K562 (cell line): ENCODE measurements at regions not wholly inside any gene's neighbourhood (a gene's known extent, or its start where the extent isn't known, plus 50 kb on each side); places are given as distances from the start of the nearest gene placed in this dataset.

ENCODE experiments used
- ATAC-seq: fragments of 200-7000 bp; cut with Tn5 transposase; 3 replicates; pipeline ENCODE4 v1.9.1; 2020; ENCODE audit warnings: moderate library complexity
- BruUV-seq: library from RNA; stranded (reverse); fragments of 400-500 nt; replicated peaks from 2 replicates; lab custom pipeline; 2021; lab: Mats Ljungman, UMichigan
- CTCF ChIA-PET: fragments of 300-600 bp; formaldehyde crosslinking; extraction: SDS; loops from one replicate; lab custom pipeline; 2021; ENCODE audit warnings: low intra/inter-chr PET ratio; lab: Yijun Ruan, JAX
- POLR2A ChIA-PET: fragments of 300-600, 350-650 bp; sonication (Branson Sonifier 250); formaldehyde crosslinking; extraction: SDS; loops from one replicate; lab custom pipeline; 2021; ENCODE audit warnings: antibody characterized with exemption, inconsistent platforms; lab: Yijun Ruan, JAX
- DNase-seq, 4 experiments: peaks; one replicate each; pipeline versions ENCODE4 v3.0.0 to v3.0.0-alpha.2; 2011 to 2018; ENCODE audit warnings: low spot score in 3 of 4, mixed read lengths in 3 of 4; ENCODE audit errors: extremely low read depth in 1 of 4
- FAIRE-seq: peaks from 2 replicates; lab custom pipeline; 2011; peaks lifted over from hg19 to GRCh38; lab: Jason Lieb, UNC
- H2AFZ ChIP-seq: 2 replicates; pipeline ENCODE4 v1.6.0; 2011; ENCODE audit warnings: low read depth, low read length, control low read depth, inconsistent platforms
- H3K27ac ChIP-seq: fragments of 200-600 bp; 3 replicates; pipeline ENCODE4 v1.8.0; 2011; ENCODE audit warnings: low read depth, mild to moderate bottlenecking, control low read depth, inconsistent platforms, low read length, moderate library complexity, mixed read lengths; ENCODE audit errors: extremely low read depth
- H3K27me3 ChIP-seq, 2 experiments: fragments of 300-600 bp in 1 of 2; 2 replicates in 1 of 2; 3 replicates in 1 of 2; pipeline versions ENCODE4 v1.6.0 to v1.8.0; 2011; ENCODE audit warnings: inconsistent platforms in 2 of 2, low read length in 2 of 2, mild to moderate bottlenecking in 1 of 2, mixed read lengths in 1 of 2, moderate library complexity in 1 of 2; ENCODE audit not compliant: control insufficient read depth in 2 of 2, insufficient read depth in 2 of 2
- H3K36me3 ChIP-seq: fragments of 300-600 bp; 3 replicates; pipeline ENCODE4 v1.8.0; 2011; ENCODE audit warnings: mild to moderate bottlenecking, low read length, inconsistent platforms; ENCODE audit not compliant: control insufficient read depth, insufficient read depth
- H3K4me1 ChIP-seq, 2 experiments: fragments of 200-600 bp in 1 of 2; replicated peaks in 1 of 2; 2 replicates in 1 of 2; 3 replicates in 1 of 2; pipeline versions ENCODE4 v1.5.1 to v1.8.0; 2011; ENCODE audit warnings: inconsistent platforms in 2 of 2, low read length in 2 of 2, mild to moderate bottlenecking in 1 of 2, mixed read lengths in 1 of 2, moderate library complexity in 1 of 2; ENCODE audit not compliant: control insufficient read depth in 2 of 2, insufficient read depth in 2 of 2
- H3K4me2 ChIP-seq: 2 replicates; pipeline ENCODE4 v1.6.1; 2011; ENCODE audit warnings: low read length, control low read depth, inconsistent platforms, mixed read lengths; ENCODE audit not compliant: insufficient read depth
- H3K4me3 ChIP-seq: fragments of 200-600 bp; sonication (generic), shearing (Covaris generic); 2 replicates; pipeline ENCODE4 v1.5.1; 2016; ENCODE audit warnings: control low read depth, inconsistent platforms
- H3K79me2 ChIP-seq: fragments of 200-600 bp; 3 replicates; pipeline ENCODE4 v1.8.0; 2011; ENCODE audit warnings: low read length, inconsistent platforms; ENCODE audit not compliant: control insufficient read depth, insufficient read depth
- H3K9ac ChIP-seq, 2 experiments: 2 replicates each; pipeline versions ENCODE4 v1.6.0 to v1.6.1; 2011; ENCODE audit warnings: low read depth in 2 of 2, low read length in 2 of 2, control low read depth in 1 of 2, inconsistent platforms in 1 of 2, mild to moderate bottlenecking in 1 of 2, mixed read lengths in 1 of 2; ENCODE audit not compliant: insufficient read depth in 1 of 2
- H3K9me1 ChIP-seq: one replicate; pipeline ENCODE4 v1.6.0; 2011; ENCODE audit warnings: inconsistent platforms, mild to moderate bottlenecking, low read length, moderate library complexity; ENCODE audit not compliant: control insufficient read depth, insufficient read depth
- H3K9me3 ChIP-seq: replicated peaks from 2 replicates; pipeline ENCODE4 v1.5.1; 2011; ENCODE audit warnings: low read depth, low read length, inconsistent platforms; ENCODE audit not compliant: control insufficient read depth, insufficient read depth
- H4K20me1 ChIP-seq: replicated peaks from 2 replicates; pipeline ENCODE4 v1.6.1; 2011; ENCODE audit warnings: low read length, inconsistent platforms, mixed read lengths; ENCODE audit not compliant: control insufficient read depth, insufficient read depth
- CBX5 ChIP-seq: IDR thresholded peaks from 2 replicates; pipeline ENCODE4 v1.6.1; 2014; ENCODE audit warnings: low read depth, borderline replicate concordance
- DIDO1 ChIP-seq: fragments of 450-650 bp; IDR thresholded peaks from 2 replicates; pipeline ENCODE4 v1.6.1; 2016; ENCODE audit warnings: low read depth, missing biosample characterization, missing genetic modification characterization
- MBD1 ChIP-seq: fragments of 250-450 bp; sonication (Bioruptor Pico); IDR thresholded peaks from 2 replicates; pipeline ENCODE4 v1.8.0; 2022; ENCODE audit warnings: inconsistent platforms
- MTA3 ChIP-seq: fragments of 450-650 bp; formaldehyde crosslinking; IDR thresholded peaks from 2 replicates; pipeline ENCODE4 v1.6.1; 2017; ENCODE audit warnings: mild to moderate bottlenecking, borderline replicate concordance
- NR3C1 ChIP-seq: sonication (generic); formaldehyde crosslinking; IDR thresholded peaks from 2 replicates; pipeline ENCODE4 v1.8.1; 2022; ENCODE audit warnings: missing genetic modification reagents
- SNRNP70 ChIP-seq: fragments of 200-400 bp; formaldehyde crosslinking; optimal IDR thresholded peaks from 2 replicates; pipeline ENCODE3; 2017; ENCODE audit warnings: low read depth, low read length
- ZNF395 ChIP-seq: fragments of 200-800 bp; sonication (Bioruptor generic); IDR thresholded peaks from 2 replicates; pipeline ENCODE4 v1.6.1; 2017; ENCODE audit warnings: missing genetic modification characterization, missing compliant biosample characterization
- WGBS: fragments of 100-300 bp; shearing (Covaris generic); methylation state at CpG from one replicate; pipeline ENCODE4 v1.1.6; 2016; ENCODE audit warnings: low coverage, mixed read lengths; ENCODE audit not compliant: insufficient coverage; ENCODE audit errors: missing lambda C conversion rate; 5-methylcytosine and 5-hydroxymethylcytosine counted together
- in situ Hi-C: fragments of 300-500 bp; cut with MboI; formaldehyde crosslinking; loops from 4 replicates; pipeline ENCODE4 v1.15.0; 2018; ENCODE audit warnings: inconsistent platforms, mixed read lengths
- intact Hi-C: fragments of 100-400 bp; cut with micrococcal nuclease; formaldehyde crosslinking; loops from 2 replicates; pipeline ENCODE4 v1.14.2; 2022

GRCh38 chr5:81817086-81817485 is 66.2 kb upstream of the SSBP2 start:
- H4K20me1 ChIP-seq, result no peaks in the 10 kb centered on the region
- no peak overlapping the region for H3K4me3 ChIP-seq
- intact Hi-C loops, result no loop called here
- H3K27me3 ChIP-seq, result no peaks in the 10 kb centered on the region
- in situ Hi-C loops, result no loop called here
- POLR2A ChIA-PET, result no interaction called here
- WGBS, result 61% methylated on average over 3 of the region's 3 CpGs
- no peaks in the 10 kb centered on the region for H3K79me2 ChIP-seq
- DNase-seq, result no peak
- no peak for TF ChIP-seq NR3C1 (CRISPR knock-in tag)
- no peak for TF ChIP-seq SNRNP70
- no peak for TF ChIP-seq DIDO1 (tag)
- no peak for TF ChIP-seq CBX5
- no peak for TF ChIP-seq MBD1 (CRISPR knock-in tag)
- TF ChIP-seq ZNF395, result no peak
- no peak for TF ChIP-seq MTA3
- TF ChIP-seq, all 486 proteins: peak for 0
- no peak for FAIRE-seq
- no peak overlapping the region for H3K4me2 ChIP-seq
- CTCF ChIA-PET, result no interaction called here
- H3K9me3 ChIP-seq, result peaks cover 5% of the 10 kb centered on the region
- no peak overlapping the region for H2AFZ ChIP-seq
- no peaks in the 10 kb centered on the region for H3K36me3 ChIP-seq
- peaks cover 0 to 11% of the 10 kb centered on the region in 2 experiments; a peak in 3 of 5 replicates for H3K4me1 ChIP-seq
- no peak overlapping the region for H3K27ac ChIP-seq
- H3K9ac ChIP-seq, result no peak overlapping the region
- H3K9me1 ChIP-seq, result no peaks in the 10 kb centered on the region
- BruUV-seq, result no TSS peak
- no peak for ATAC-seq
